ENCODE measurements at regions not wholly inside any gene's neighbourhood (a gene's known extent, or its start where the extent isn't known, plus 50 kb on each side); places are given as distances from the start of the nearest gene placed in this dataset.

DNA sequence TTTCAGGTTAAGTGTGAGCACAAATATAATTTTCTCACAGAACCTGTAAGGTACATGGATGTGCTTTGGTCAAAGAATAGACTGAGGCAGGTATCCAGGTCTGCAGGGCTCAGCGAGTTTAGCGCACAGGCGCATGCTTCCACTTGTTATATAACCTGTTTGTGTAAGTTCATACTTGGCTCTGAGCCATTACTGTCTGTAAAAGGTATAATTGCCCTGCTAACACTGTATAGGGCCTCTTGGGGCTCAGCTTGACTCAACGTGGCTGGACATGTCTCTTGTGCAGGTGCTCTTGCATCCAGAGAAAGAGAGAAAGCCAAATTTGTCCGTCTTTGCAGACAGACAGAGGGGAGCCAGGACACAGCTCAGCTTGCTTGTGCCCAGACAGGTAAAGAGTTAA lies 759.6 kb downstream of the MTRR start:
- no peak for TF ChIP-seq EZH2 (IDR thresholded peaks at IDR 0.05; ENCODE audit: low read length)
- TF ChIP-seq, protein P1, sequence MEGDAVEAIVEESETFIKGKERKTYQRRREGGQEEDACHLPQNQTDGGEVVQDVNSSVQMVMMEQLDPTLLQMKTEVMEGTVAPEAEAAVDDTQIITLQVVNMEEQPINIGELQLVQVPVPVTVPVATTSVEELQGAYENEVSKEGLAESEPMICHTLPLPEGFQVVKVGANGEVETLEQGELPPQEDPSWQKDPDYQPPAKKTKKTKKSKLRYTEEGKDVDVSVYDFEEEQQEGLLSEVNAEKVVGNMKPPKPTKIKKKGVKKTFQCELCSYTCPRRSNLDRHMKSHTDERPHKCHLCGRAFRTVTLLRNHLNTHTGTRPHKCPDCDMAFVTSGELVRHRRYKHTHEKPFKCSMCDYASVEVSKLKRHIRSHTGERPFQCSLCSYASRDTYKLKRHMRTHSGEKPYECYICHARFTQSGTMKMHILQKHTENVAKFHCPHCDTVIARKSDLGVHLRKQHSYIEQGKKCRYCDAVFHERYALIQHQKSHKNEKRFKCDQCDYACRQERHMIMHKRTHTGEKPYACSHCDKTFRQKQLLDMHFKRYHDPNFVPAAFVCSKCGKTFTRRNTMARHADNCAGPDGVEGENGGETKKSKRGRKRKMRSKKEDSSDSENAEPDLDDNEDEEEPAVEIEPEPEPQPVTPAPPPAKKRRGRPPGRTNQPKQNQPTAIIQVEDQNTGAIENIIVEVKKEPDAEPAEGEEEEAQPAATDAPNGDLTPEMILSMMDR (optimal IDR thresholded peaks at IDR 0.05 in 1 of 3, IDR thresholded peaks at IDR 0.05 in 1 of 3, conservative IDR thresholded peaks at IDR 0.05 in 1 of 3; ENCODE audit: extremely low read depth in 1 of 3, insufficient read depth in 2 of 3, low read length in 3 of 3), result no peak
- Histone ChIP-seq H3K4me3 (ENCODE audit: control insufficient read depth in 2 of 3, extremely low read depth in 1 of 3, insufficient read depth in 2 of 3, low read depth in 1 of 3, low read length in 3 of 3) (no peak overlapping the region), H3K9me3 (ENCODE audit: control insufficient read depth, low read depth, low read length) (no peaks in the 10 kb centered on the region), H3K4me2 (ENCODE audit: control insufficient read depth, extremely low read depth, insufficient read depth, low read depth, low read length) (no peak overlapping the region), H3K9me1 (ENCODE audit: control insufficient read depth, extremely low read depth, insufficient read depth, low read length) (no peaks in the 10 kb centered on the region), H4K20me1 (ENCODE audit: control insufficient read depth, extremely low read depth, insufficient read depth, low read length) (no peaks in the 10 kb centered on the region), H2AFZ (ENCODE audit: control insufficient read depth, low read length) (no peak overlapping the region), H3K79me2 (ENCODE audit: control insufficient read depth, insufficient read depth, low read length) (no peaks in the 10 kb centered on the region), H3K27ac (ENCODE audit: control insufficient read depth, insufficient read depth, low read length) (no peak overlapping the region), H3K36me3 (ENCODE audit: control insufficient read depth in 2 of 2, extremely low read depth in 1 of 2, insufficient read depth in 2 of 2, low read length in 2 of 2) (no peaks in the 10 kb centered on the region), H3K27me3 (ENCODE audit: control insufficient read depth, extremely low read depth, insufficient read depth, low read length) (no peaks in the 10 kb centered on the region), H3K9ac (ENCODE audit: control insufficient read depth, extremely low read depth, insufficient read depth, low read length) (no peak overlapping the region), H3K4me1 (ENCODE audit: control insufficient read depth, extremely low read depth, insufficient read depth, low read length) (no peaks in the 10 kb centered on the region)
- dilution Hi-C loops (cut with MboI; ENCODE audit: extremely low pct_ligation_motif_present, low sequenced_read_pairs), result no loop called here
- no peak for FAIRE-seq
- no peak for DNase-seq (ENCODE audit: low read depth, low spot score)

DNA sequence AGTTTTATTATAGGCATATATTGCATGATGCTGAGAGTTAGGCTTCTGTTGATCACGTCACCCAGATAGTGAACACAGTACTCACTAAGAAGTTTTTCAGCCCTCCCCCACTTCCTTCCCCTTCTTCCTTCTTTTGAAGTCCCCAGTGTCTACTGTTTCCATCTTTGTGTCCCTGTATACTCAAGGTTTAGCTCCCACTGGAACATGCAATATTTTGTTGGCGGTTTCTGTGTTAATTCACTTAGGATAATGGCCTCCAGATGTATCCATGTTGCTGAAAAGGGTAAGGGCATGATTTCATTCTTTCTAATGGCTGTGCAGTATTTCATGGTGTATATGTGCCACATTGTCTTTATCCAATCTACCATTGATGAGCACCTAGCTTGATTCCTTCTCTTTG lies 764.3 kb downstream of the MTRR start:
- H3K36me3 ChIP-seq (ENCODE audit: control insufficient read depth in 2 of 2, extremely low read depth in 1 of 2, insufficient read depth in 2 of 2, low read length in 2 of 2), result no peaks in the 10 kb centered on the region
- H3K27me3 ChIP-seq (ENCODE audit: control insufficient read depth, extremely low read depth, insufficient read depth, low read length), result no peaks in the 10 kb centered on the region
- no peak overlapping the region for H3K27ac ChIP-seq (ENCODE audit: control insufficient read depth, insufficient read depth, low read length)
- H4K20me1 ChIP-seq (ENCODE audit: control insufficient read depth, extremely low read depth, insufficient read depth, low read length), result no peaks in the 10 kb centered on the region
- no peaks in the 10 kb centered on the region for H3K9me3 ChIP-seq (ENCODE audit: control insufficient read depth, low read depth, low read length)
- H3K9me1 ChIP-seq (ENCODE audit: control insufficient read depth, extremely low read depth, insufficient read depth, low read length), result no peaks in the 10 kb centered on the region
- H3K79me2 ChIP-seq (ENCODE audit: control insufficient read depth, insufficient read depth, low read length), result no peaks in the 10 kb centered on the region
- no peaks in the 10 kb centered on the region for H3K4me1 ChIP-seq (ENCODE audit: control insufficient read depth, extremely low read depth, insufficient read depth, low read length)
- no peak overlapping the region for H3K4me2 ChIP-seq (ENCODE audit: control insufficient read depth, extremely low read depth, insufficient read depth, low read depth, low read length)
- H2AFZ ChIP-seq (ENCODE audit: control insufficient read depth, low read length), result no peak overlapping the region
- no peak overlapping the region for H3K9ac ChIP-seq (ENCODE audit: control insufficient read depth, extremely low read depth, insufficient read depth, low read length)
- H3K4me3 ChIP-seq (ENCODE audit: control insufficient read depth in 2 of 3, extremely low read depth in 1 of 3, insufficient read depth in 2 of 3, low read depth in 1 of 3, low read length in 3 of 3), result no peak overlapping the region
- dilution Hi-C loops (cut with MboI; ENCODE audit: extremely low pct_ligation_motif_present, low sequenced_read_pairs), result no loop called here
- DNase-seq (ENCODE audit: low read depth, low spot score), result no peak
- FAIRE-seq, result no peak
- TF ChIP-seq EZH2 (IDR thresholded peaks at IDR 0.05; ENCODE audit: low read length), result no peak
- TF ChIP-seq, protein P1 (optimal IDR thresholded peaks at IDR 0.05 in 1 of 3, IDR thresholded peaks at IDR 0.05 in 1 of 3, conservative IDR thresholded peaks at IDR 0.05 in 1 of 3; ENCODE audit: extremely low read depth in 1 of 3, insufficient read depth in 2 of 3, low read length in 3 of 3), result no peak

All from keratinocyte (primary cell).